ENCODE measurements at regions not wholly inside any gene's neighbourhood (a gene's known extent, or its start where the extent isn't known, plus 50 kb on each side); places are given as distances from the start of the nearest gene placed in this dataset.

GRCh38 chr14:34032720-34033119, 81.8 kb upstream of the EGLN3 start:
- TF ChIP-seq CTCF (IDR thresholded peaks at IDR 0.05 in 2 of 3, conservative IDR thresholded peaks at IDR 0.05 in 1 of 3; ENCODE audit: borderline replicate concordance in 1 of 3, insufficient read depth in 1 of 3, low read depth in 2 of 3, low read length in 2 of 3) (no peak), POLR2A (IDR thresholded peaks at IDR 0.05; ENCODE audit: borderline replicate concordance, extremely low read depth, insufficient read depth, insufficient read length) (no peak), JUND (IDR thresholded peaks at IDR 0.05) (no peak), SIN3A (IDR thresholded peaks at IDR 0.05; ENCODE audit: low read depth) (no peak), ZNF274 (IDR thresholded peaks at IDR 0.05; ENCODE audit: low read depth, low read length) (no peak), EZH2 (IDR thresholded peaks at IDR 0.05) (no peak), SRF (IDR thresholded peaks at IDR 0.05; ENCODE audit: low read depth) (no peak), POLR2AphosphoS5 (IDR thresholded peaks at IDR 0.05; ENCODE audit: low read depth, low read length) (no peak), ATF3 (IDR thresholded peaks at IDR 0.05) (no peak), SP1 (IDR thresholded peaks at IDR 0.05; ENCODE audit: low read depth) (no peak)

Data from HCT116 (cell line).